SK-N-SH treated with all-trans-retinoic acid at 6 μM for 48 hours (cell line): ENCODE measurements at regions not wholly inside any gene's neighbourhood (a gene's known extent, or its start where the extent isn't known, plus 50 kb on each side); places are given as distances from the start of the nearest gene placed in this dataset.

Experiments
- ARNTL ChIP-seq: fragments of 450-650 bp; formaldehyde crosslinking; IDR thresholded peaks from 2 replicates; pipeline ENCODE4 v1.5.0; 2020; ENCODE audit warnings: low read depth, mild to moderate bottlenecking, moderate library complexity, borderline replicate concordance
- BACH2 ChIP-seq: fragments of 250-450 bp; sonication (Bioruptor Pico); IDR thresholded peaks from 2 replicates; pipeline ENCODE4 v1.9.0; 2021; ENCODE audit warnings: mild to moderate bottlenecking, borderline replicate concordance
- CSRNP3 ChIP-seq: fragments of 250-450 bp; sonication (Bioruptor Pico); IDR thresholded peaks from 2 replicates; pipeline ENCODE4 v1.5.1; 2021; ENCODE audit warnings: mild to moderate bottlenecking, moderate library complexity
- ESRRG ChIP-seq: fragments of 250-450 bp; sonication (Bioruptor Pico); IDR thresholded peaks from 2 replicates; pipeline ENCODE4 v1.6.1; 2021; ENCODE audit warnings: mild to moderate bottlenecking
- RARB ChIP-seq: fragments of 250-450 bp; sonication (Bioruptor Pico); IDR thresholded peaks from 2 replicates; pipeline ENCODE4 v1.8.0; 2021; ENCODE audit warnings: mild to moderate bottlenecking, moderate library complexity
- ZNF8 ChIP-seq: fragments of 450-650 bp; formaldehyde crosslinking; IDR thresholded peaks from 2 replicates; pipeline ENCODE4 v1.5.0; 2020; ENCODE audit warnings: mild to moderate bottlenecking, moderate library complexity

- TF ChIP-seq ARNTL (no peak), CSRNP3 (CRISPR knock-in tag) (no peak), ZNF8 (CRISPR knock-in tag) (no peak), BACH2 (CRISPR knock-in tag) (no peak), ESRRG (no peak), RARB (no peak)
Observed at GRCh38 chr1:106748606-106749005, 307.9 kb upstream of the PRMT6 start.
